SH-SY5Y (cell line): ENCODE measurements at regions not wholly inside any gene's neighbourhood (a gene's known extent, or its start where the extent isn't known, plus 50 kb on each side); places are given as distances from the start of the nearest gene placed in this dataset.

Experiments used
- GATA2 ChIP-seq: IDR thresholded peaks from 2 replicates; pipeline ENCODE4 v1.6.1; 2011; ENCODE audit warnings: mild to moderate bottlenecking, low read depth, low read length
- GATA3 ChIP-seq: IDR thresholded peaks from 2 replicates; pipeline ENCODE4 v1.6.1; 2011; ENCODE audit warnings: low read depth, mild to moderate bottlenecking, low read length, moderate library complexity

DNA sequence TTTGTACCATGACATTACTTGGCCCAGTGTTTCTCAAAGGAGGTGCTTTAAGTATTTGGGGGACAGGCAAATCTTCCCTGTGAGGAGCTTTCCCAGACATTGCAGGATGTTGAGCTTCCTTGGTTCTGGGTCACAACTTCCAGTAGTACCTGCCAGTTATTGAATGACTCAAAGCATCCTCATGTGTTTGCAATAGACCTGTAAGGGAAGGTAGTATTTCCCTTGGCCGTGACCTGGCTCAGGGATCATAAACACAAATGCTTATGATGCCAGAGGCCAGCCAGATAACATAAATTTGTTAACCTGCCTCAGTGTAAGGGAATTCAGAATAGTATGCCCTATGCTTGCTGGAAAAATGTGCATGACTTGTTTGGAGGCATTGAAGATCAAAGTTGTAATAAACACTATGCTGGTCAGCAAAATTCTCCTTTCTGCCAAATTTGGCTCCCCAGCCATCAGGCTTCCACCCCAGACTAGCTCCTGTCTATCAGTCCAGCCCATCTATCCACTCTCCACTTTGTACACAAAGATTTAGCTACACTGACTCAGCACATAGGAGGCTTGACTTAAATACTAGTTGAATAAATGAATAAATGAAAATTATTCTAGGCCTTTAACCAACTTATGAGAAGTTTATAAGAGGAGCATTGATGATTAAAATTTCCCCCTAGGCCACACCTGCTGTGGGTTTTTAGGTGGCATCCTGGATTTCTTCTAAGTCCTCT, 102.0 kb upstream of the EFEMP1 start:
- no peak for TF ChIP-seq GATA3
- no peak for TF ChIP-seq GATA2
